GM21529 (cell line): ENCODE measurements at regions not wholly inside any gene's neighbourhood (a gene's known extent, or its start where the extent isn't known, plus 50 kb on each side); places are given as distances from the start of the nearest gene placed in this dataset.

Experiments used
- ATAC-seq: cut with Tn5 transposase; IDR thresholded peaks from one replicate; pipeline ENCODE4 v1.9.1; 2021; ENCODE audit not compliant: unreplicated experiment

DNA sequence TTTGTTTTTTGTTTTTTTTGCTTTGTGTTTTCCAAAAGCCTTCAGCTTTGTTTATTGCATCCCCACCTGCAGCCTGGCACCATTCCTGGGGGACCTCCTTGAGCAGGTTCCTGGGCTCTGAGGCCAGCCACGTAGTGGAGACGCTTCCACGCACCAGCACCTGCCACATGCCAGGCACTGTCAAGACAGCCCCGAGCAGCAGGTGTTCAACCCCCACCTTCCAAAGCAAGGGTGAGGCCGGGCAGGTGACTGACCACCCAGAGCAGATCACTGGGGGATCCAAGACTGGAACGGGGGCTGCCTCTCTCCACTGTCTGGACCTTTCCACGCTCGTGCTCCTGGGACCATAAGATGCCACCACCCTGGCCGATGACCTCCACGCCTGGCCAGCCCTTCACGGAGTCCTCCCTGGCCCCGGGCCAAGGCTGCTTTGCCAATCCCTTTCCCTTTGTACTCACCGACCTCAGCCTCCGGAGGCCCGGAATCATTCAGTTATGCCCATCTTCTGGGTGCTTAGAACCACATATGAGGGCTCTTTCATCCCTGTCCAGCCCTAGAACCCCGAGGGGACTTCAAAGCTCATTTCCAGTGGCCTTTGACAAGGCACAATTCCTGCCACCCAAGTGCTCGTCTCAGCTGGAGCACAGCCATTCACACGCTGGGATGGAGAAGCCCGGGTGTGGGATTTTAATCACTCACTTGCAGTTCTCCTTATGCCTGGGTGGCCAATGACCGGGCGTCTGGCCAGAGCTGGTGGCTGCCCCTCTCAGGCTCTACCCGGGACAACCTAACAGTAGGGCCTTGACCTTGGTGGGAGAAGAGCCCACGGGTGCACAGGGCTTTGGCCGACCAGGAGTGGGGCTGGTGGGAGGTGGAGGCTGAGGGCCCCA, 330.8 kb downstream of the NPHP4 start:
- no peak for ATAC-seq

GRCh38 chr1:5660141-5660935, 331.9 kb downstream of the NPHP4 start:
- no peak for ATAC-seq

DNA sequence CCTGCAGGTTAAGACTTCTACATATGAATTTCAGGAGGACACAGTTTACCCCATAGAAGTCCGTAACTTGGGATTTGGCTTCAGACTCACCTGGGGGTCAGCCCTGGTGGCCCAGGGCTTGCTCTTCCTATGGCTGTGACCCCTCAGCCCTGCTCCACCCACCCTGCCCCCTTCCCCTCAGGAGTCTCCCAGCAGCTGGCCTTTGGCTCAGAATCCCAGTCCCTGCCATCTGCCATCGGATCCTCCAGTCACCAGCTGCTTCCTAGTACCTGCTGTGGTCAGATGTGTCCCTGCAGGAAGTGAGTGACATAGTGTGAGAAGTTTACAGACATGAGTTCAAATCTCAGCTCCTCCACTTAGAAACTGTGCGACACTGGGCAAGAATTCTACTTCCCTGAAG, 332.6 kb downstream of the NPHP4 start:
- no peak for ATAC-seq

DNA sequence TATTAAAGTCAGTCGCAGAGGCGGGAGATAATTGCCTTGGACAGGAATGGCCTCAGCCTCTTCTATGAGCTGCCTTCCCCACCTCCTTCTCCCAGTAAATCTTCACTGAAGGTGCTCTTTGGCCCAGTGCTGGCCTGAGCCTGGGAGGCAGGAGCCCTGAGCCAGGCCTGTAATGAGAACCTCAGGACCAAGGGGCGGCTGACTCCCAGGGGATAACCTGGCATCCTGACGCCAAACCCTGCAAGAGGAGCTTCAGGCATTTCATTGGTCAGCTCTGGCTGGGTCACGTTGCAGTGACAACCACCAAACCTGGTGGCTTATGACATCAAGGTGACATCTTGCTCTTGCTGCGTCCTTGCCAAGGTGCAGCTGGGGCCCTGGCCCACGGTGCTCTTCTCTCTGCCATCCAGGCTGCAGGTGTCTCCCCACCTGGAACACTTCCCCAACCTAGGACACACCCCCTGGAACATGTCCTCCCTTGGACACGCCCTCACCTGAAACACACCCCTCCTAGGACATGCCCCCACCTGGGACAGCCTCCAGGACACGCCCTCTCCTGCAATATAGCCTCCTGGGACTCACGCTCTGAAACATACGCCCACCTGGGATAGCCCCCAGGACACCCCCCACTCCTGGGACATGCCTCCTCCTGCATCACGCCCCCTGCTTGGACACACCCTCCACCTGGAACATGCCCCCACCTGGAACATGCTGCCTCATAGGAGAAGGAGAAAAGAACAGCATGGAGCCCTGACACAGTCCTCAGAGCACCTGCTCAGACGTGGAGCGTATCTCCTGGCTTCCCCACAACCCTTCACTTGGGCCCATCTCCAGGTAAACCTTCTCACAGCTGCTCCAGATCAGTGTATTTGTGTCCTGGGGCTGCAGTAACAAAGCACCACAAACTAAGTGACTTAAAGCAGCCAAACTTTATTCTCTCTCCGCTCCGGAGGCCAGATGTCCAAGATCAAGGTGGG, 333.6 kb downstream of the NPHP4 start:
- no peak for ATAC-seq

DNA sequence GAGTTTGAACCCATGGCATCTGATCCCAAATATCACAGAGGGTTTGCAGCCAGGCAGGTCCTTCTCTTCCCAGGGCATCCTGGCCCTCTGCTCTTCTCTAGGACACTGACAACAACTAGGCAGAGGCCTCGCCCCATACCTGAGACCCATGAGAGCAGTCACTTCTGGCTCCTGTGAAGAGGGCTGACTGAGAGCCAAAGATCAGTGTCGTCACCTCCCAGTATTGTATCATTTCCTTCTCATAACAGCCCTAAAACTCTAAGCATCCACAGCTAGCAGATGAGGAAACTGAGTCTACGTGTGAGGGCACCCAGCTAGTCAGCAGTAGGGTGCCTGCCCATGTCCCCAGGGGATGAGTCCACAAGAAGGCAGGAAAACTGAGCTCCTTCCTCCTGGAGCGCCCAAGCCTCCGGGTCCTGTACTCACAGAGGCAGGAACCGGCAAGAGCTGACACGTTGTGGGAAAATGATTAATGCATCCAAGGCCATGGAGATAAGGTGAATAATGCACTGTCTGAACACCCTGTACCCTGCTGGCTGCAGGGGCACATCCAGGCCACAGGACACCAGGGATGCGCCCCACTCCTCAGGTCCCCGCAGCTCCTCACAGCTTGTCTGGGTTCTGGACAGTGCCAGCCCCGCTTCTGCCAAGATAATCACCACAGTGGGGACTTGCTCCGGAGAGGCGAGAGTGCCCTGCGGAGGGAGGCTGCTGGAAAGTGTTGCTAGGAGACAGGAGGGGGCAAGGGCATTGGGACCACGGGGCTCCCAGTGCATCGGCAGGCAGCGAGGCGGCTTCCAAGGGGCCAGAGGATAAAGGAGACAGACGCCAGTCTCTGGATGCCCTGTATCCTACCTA, 340.0 kb downstream of the NPHP4 start:
- ATAC-seq: no peak

DNA sequence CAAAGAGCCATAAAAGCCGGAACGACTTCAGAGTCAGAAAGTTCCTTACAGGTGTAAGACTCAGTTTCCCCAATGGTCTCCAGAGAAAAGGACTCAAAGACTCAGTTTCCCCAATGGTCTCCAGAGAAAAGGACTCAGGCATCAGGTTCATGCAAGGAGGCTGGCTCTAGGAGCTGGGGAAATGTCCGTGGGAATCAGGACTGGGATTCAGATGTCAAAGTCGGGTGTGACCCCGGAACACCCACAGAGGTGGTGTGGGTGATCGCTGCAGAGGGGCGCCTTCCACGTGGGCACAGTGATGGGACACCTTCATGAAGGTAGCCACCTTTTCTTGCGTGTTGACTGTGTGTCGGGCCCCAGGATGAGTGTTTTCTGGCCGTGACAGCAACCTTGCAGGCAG, 340.8 kb downstream of the NPHP4 start:
- ATAC-seq: no peak

- no peak for ATAC-seq
Measured at GRCh38 chr1:5651027-5651410, 341.2 kb downstream of the NPHP4 start.

DNA sequence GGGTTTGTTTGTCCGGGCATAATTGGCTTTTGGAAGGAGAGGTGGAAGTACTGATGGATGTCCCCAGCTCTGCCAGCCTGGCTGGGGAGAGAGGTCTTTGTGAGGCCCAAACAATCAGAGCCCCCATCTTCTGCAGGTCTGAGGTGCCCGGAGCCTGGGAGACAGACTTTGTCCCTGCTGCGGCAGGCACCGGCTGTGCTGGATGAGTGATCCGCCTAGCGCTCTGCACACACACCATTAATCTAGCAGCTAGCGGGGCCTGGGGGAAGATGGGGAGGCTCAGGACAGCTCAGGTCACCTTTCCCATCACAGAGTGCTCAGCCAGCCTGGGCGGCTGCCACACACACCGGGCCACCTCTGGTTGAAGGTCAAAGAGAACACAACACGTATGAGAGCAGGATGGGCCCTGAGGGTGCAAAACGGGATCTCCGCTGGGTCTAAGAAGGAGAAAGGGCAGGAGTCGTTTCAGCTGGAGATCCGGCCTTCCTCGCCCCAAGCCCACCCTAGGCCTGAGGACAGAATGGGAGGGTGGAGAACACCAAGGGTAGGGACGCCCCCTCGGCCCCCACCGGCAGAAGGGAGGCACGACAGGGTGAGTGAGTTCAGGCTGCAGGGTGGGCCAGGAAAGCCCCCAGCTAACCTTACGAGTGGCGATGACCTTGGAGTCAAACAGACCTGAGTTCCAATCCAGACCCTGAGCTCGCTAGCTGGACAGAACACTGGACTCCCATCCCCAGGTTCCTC, 341.8 kb downstream of the NPHP4 start:
- ATAC-seq: no peak

DNA sequence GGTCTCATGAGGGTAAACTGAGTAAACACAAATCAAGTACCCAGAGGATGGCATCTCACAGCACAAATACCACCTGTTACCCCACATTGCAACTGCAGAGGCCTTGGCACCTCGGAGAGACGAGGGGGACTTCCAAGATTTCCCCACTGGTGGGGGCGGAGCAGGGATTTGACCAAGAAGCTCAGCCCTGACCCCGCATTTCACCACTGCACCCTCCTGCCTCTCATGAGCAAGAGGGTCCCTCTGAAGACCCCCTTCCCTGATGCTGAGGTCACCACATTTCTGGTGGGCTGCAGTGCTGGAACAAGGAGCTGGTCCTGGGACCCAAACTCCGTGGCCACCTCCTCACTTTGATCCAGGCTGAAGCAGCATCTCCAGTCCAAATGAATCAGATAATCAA, 342.4 kb downstream of the NPHP4 start:
- no peak for ATAC-seq

GRCh38 chr1:5649166-5649551, 343.1 kb downstream of the NPHP4 start:
- ATAC-seq: no peak

GRCh38 chr1:5648410-5649165, 343.6 kb downstream of the NPHP4 start:
- no peak for ATAC-seq

GRCh38 chr1:5647234-5647633, 345.0 kb downstream of the NPHP4 start:
- no peak for ATAC-seq

GRCh38 chr1:5646486-5647149, 345.6 kb downstream of the NPHP4 start:
- no peak for ATAC-seq

GRCh38 chr1:5645929-5646328, 346.3 kb downstream of the NPHP4 start:
- ATAC-seq: no peak

- ATAC-seq: no peak
Measured at GRCh38 chr1:5645135-5645399, 347.2 kb downstream of the NPHP4 start.

DNA sequence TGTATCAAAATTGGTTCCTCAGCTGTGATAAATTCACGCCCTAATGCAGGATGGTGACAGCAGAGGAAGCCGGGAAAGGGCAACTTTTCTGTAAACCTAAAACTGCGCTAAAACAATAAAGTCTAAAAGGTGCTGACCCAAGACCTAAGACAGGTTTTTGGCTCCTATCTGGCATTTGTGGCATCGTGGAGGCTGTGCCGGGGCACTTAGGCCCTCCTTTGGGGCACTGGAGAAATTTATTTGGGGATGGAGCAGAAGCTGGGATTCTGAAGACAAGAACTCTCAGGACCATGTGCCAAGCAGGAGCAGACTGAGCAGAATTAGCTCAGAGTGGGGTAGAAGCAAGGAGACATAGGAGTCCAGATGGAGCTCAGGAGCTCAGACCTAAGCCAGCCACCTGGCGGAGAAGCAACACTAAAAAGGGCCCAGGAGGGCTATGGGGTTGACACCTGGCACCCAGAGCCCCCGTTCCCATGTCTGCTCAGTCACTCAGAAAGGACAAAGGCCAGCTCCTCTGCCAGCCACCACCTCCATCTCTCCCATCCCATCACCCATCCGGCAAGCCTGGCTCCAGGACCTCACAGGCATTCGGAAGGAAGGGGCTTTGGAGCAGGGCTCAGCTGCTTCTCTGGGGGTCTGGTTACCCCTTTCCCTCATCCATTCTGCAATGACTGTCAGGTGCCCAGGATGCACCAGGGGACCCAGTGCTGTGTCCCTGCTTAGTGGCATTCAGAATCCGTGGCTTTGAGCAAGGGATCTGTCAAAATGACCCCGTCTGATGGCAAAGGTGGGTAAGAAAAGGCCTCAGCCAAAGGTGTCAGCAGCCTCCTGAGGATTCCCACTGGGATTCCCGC, 347.7 kb downstream of the NPHP4 start:
- ATAC-seq: no peak

- ATAC-seq: no peak
Measured at GRCh38 chr1:5643360-5644107, 348.7 kb downstream of the NPHP4 start.
